ENCODE measurements at regions not wholly inside any gene's neighbourhood (a gene's known extent, or its start where the extent isn't known, plus 50 kb on each side); places are given as distances from the start of the nearest gene placed in this dataset.

GRCh38 chr1:87165177-87165576 lies 163.5 kb upstream of the LMO4 start:
- H3K4me3 ChIP-seq (ENCODE audit: low read length) = no peak overlapping the region
- DNase-seq (ENCODE audit: low read depth, low spot score) = no peak

- DNase-seq (ENCODE audit: low read depth, low spot score) = no peak
- H3K4me3 ChIP-seq (ENCODE audit: low read length) = no peak overlapping the region
These were observed 161.4 kb upstream of the LMO4 start for GRCh38 chr1:87167157-87167789.

GRCh38 chr1:87167848-87168525 lies 160.7 kb upstream of the LMO4 start:
- DNase-seq (ENCODE audit: low read depth, low spot score) = no peak
- H3K4me3 ChIP-seq (ENCODE audit: low read length) = no peak overlapping the region

GRCh38 chr1:87169263-87169910 lies 159.3 kb upstream of the LMO4 start:
- H3K4me3 ChIP-seq (ENCODE audit: low read length) = no peak overlapping the region
- DNase-seq (ENCODE audit: low read depth, low spot score) = no peak

- H3K4me3 ChIP-seq (ENCODE audit: low read length) = no peak overlapping the region
- DNase-seq (ENCODE audit: low read depth, low spot score) = no peak
These were observed 158.5 kb upstream of the LMO4 start for GRCh38 chr1:87170157-87170556.

- H3K4me3 ChIP-seq (ENCODE audit: low read length) = no peak overlapping the region
- no peak for DNase-seq (ENCODE audit: low read depth, low spot score)
These were observed 157.6 kb upstream of the LMO4 start for GRCh38 chr1:87170931-87171598.

GRCh38 chr1:87173231-87173630 lies 155.4 kb upstream of the LMO4 start:
- no peak overlapping the region for H3K4me3 ChIP-seq (ENCODE audit: low read length)
- no peak for DNase-seq (ENCODE audit: low read depth, low spot score)

- DNase-seq (ENCODE audit: low read depth, low spot score) = no peak
- H3K4me3 ChIP-seq (ENCODE audit: low read length) = no peak overlapping the region
These were observed 153.9 kb upstream of the LMO4 start for GRCh38 chr1:87174724-87175245.

- H3K4me3 ChIP-seq (ENCODE audit: low read length) = no peak overlapping the region
- no peak for DNase-seq (ENCODE audit: low read depth, low spot score)
These were observed 152.6 kb upstream of the LMO4 start for GRCh38 chr1:87176087-87176486.

- H3K4me3 ChIP-seq (ENCODE audit: low read length) = no peak overlapping the region
- DNase-seq (ENCODE audit: low read depth, low spot score) = no peak
These were observed 152.2 kb upstream of the LMO4 start for GRCh38 chr1:87176514-87176913.

- H3K4me3 ChIP-seq (ENCODE audit: low read length) = no peak overlapping the region
- DNase-seq (ENCODE audit: low read depth, low spot score) = no peak
These were observed 150.2 kb upstream of the LMO4 start for GRCh38 chr1:87178441-87178840.

- DNase-seq (ENCODE audit: low read depth, low spot score) = peak; percentile 8
- H3K4me3 ChIP-seq (ENCODE audit: low read length) = no peak overlapping the region
These were observed 149.4 kb upstream of the LMO4 start for GRCh38 chr1:87179076-87179810.

GRCh38 chr1:87179851-87180519 lies 148.7 kb upstream of the LMO4 start:
- no peak for DNase-seq (ENCODE audit: low read depth, low spot score)
- H3K4me3 ChIP-seq (ENCODE audit: low read length) = no peak overlapping the region

- H3K4me3 ChIP-seq (ENCODE audit: low read length) = no peak overlapping the region
- DNase-seq (ENCODE audit: low read depth, low spot score) = no peak
These were observed 148.0 kb upstream of the LMO4 start for GRCh38 chr1:87180682-87181081.

GRCh38 chr1:87182611-87183010 lies 146.1 kb upstream of the LMO4 start:
- no peak overlapping the region for H3K4me3 ChIP-seq (ENCODE audit: low read length)
- no peak for DNase-seq (ENCODE audit: low read depth, low spot score)

GRCh38 chr1:87185077-87185476 lies 143.6 kb upstream of the LMO4 start:
- no peak for DNase-seq (ENCODE audit: low read depth, low spot score)
- H3K4me3 ChIP-seq (ENCODE audit: low read length) = no peak overlapping the region

- no peak overlapping the region for H3K4me3 ChIP-seq (ENCODE audit: low read length)
- DNase-seq (ENCODE audit: low read depth, low spot score) = no peak
These were observed 142.3 kb upstream of the LMO4 start for GRCh38 chr1:87186346-87186745.

- no peak overlapping the region for H3K4me3 ChIP-seq (ENCODE audit: low read length)
- DNase-seq (ENCODE audit: low read depth, low spot score) = no peak
These were observed 140.0 kb upstream of the LMO4 start for GRCh38 chr1:87188640-87189039.

- no peak overlapping the region for H3K4me3 ChIP-seq (ENCODE audit: low read length)
- no peak for DNase-seq (ENCODE audit: low read depth, low spot score)
These were observed 138.3 kb upstream of the LMO4 start for GRCh38 chr1:87190402-87190801.
